ENCODE measurements at regions not wholly inside any gene's neighbourhood (a gene's known extent, or its start where the extent isn't known, plus 50 kb on each side); places are given as distances from the start of the nearest gene placed in this dataset.

GRCh38 chr7:155880721-155881120, 68.5 kb upstream of the SHH start:
- Mint-ChIP-seq H3K36me3 (ENCODE audit: low read depth) (no peaks in the 10 kb centered on the region), H3K4me1 (no peaks in the 10 kb centered on the region), H3K27ac (no peak overlapping the region), H3K9me3 (no peaks in the 10 kb centered on the region), H3K4me3 (no peak overlapping the region), H3K27me3 (no peaks in the 10 kb centered on the region)
- no peak for TF ChIP-seq CTCF (IDR thresholded peaks at IDR 0.05)
- no peak for DNase-seq
- ATAC-seq (ENCODE audit: low read depth), result no peak
- POLR2A ChIA-PET, result no interaction called here
- intact Hi-C loops (cut with micrococcal nuclease), result no loop called here
- CTCF ChIA-PET, result no interaction called here

GRCh38 chr7:155879592-155879991, 67.3 kb upstream of the SHH start:
- POLR2A ChIA-PET, result no interaction called here
- H3K36me3 Mint-ChIP-seq (ENCODE audit: low read depth), result no peaks in the 10 kb centered on the region
- ATAC-seq (ENCODE audit: low read depth), result no peak
- H3K27me3 Mint-ChIP-seq, result no peaks in the 10 kb centered on the region
- no peaks in the 10 kb centered on the region for H3K9me3 Mint-ChIP-seq
- no peaks in the 10 kb centered on the region for H3K4me1 Mint-ChIP-seq
- no peak for DNase-seq
- no peak for TF ChIP-seq CTCF (IDR thresholded peaks at IDR 0.05)
- H3K27ac Mint-ChIP-seq, result no peak overlapping the region
- no peak overlapping the region for H3K4me3 Mint-ChIP-seq
- CTCF ChIA-PET, result no interaction called here
- intact Hi-C loops (cut with micrococcal nuclease), result no loop called here

GRCh38 chr7:155878674-155879073, 66.4 kb upstream of the SHH start:
- ATAC-seq (ENCODE audit: low read depth) (no peak), DNase-seq (no peak)
- ChIA-PET CTCF (no interaction called here), POLR2A (no interaction called here)
- TF ChIP-seq CTCF (IDR thresholded peaks at IDR 0.05), result no peak
- Mint-ChIP-seq H3K9me3 (no peaks in the 10 kb centered on the region), H3K36me3 (ENCODE audit: low read depth) (no peaks in the 10 kb centered on the region), H3K4me1 (no peaks in the 10 kb centered on the region), H3K27ac (no peak overlapping the region), H3K27me3 (peaks cover 2% of the 10 kb centered on the region), H3K4me3 (no peak overlapping the region)
- intact Hi-C loops (cut with micrococcal nuclease), result no loop called here

GRCh38 chr7:155878250-155878649, 66.0 kb upstream of the SHH start:
- POLR2A ChIA-PET, result no interaction called here
- CTCF ChIA-PET, result no interaction called here
- Mint-ChIP-seq H3K4me3 (no peak overlapping the region), H3K36me3 (ENCODE audit: low read depth) (no peaks in the 10 kb centered on the region), H3K9me3 (no peaks in the 10 kb centered on the region), H3K27me3 (peaks cover 2% of the 10 kb centered on the region), H3K4me1 (no peaks in the 10 kb centered on the region), H3K27ac (no peak overlapping the region)
- intact Hi-C loops (cut with micrococcal nuclease), result no loop called here
- DNase-seq, result no peak
- ATAC-seq (ENCODE audit: low read depth), result no peak
- no peak for TF ChIP-seq CTCF (IDR thresholded peaks at IDR 0.05)

GRCh38 chr7:155877167-155877566, 64.9 kb upstream of the SHH start:
- TF ChIP-seq CTCF (IDR thresholded peaks at IDR 0.05), result no peak
- Mint-ChIP-seq H3K4me3 (no peak overlapping the region), H3K27ac (no peak overlapping the region), H3K36me3 (ENCODE audit: low read depth) (no peaks in the 10 kb centered on the region), H3K9me3 (no peaks in the 10 kb centered on the region), H3K27me3 (peaks cover 2% of the 10 kb centered on the region), H3K4me1 (no peaks in the 10 kb centered on the region)
- CTCF ChIA-PET, result no interaction called here
- ATAC-seq (ENCODE audit: low read depth), result no peak
- no peak for DNase-seq
- intact Hi-C loops (cut with micrococcal nuclease), result no loop called here
- POLR2A ChIA-PET, result no interaction called here

Measured in activated B cell treated with CpG ODN at 0.5 μM for 24 hours (primary cell).